K562 (cell line): ENCODE measurements at regions not wholly inside any gene's neighbourhood (a gene's known extent, or its start where the extent isn't known, plus 50 kb on each side); places are given as distances from the start of the nearest gene placed in this dataset.

Experiments
- MGA ChIP-seq: fragments of 450-650 bp; IDR thresholded peaks from 2 replicates; pipeline ENCODE4 v1.6.1; 2016; ENCODE audit warnings: mild to moderate bottlenecking, moderate library complexity
- ZNF133 ChIP-seq: fragments of 250-450 bp; sonication (Bioruptor Pico); IDR thresholded peaks from 2 replicates; pipeline ENCODE4 v1.4.0; 2020; ENCODE audit warnings: mild to moderate bottlenecking
- ZNF561 ChIP-seq: fragments of 450-650 bp; formaldehyde crosslinking; conservative IDR thresholded peaks from 2 replicates; pipeline ENCODE4 v1.4.0; 2020; ENCODE audit warnings: mild to moderate bottlenecking, moderate library complexity

DNA sequence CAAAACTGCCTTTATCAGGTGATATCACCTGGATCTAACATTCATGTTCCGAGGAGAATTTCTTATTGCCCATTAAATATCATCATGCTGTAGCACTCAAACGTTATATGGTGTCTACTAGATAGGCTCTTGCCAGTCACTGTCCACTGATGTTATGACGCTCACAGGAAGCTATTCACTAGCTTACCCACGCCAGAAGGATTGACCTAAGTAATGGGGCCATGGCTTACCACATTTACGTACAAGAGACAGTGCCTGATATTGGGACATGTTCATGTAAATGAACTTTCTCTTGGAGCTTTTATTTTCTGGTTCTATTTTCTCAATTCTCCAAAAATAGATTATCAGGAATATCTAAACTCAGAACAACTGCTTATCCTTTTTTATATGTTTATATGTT lies 91.7 kb upstream of the NAALADL2 start (continued):
- TF ChIP-seq MGA (no peak), ZNF561 (CRISPR knock-in tag) (no peak), ZNF133 (no peak)
- TF ChIP-seq, all 486 proteins: peak for 0
